Duodenal mucosa (tissue), 2 donors: ENCODE measurements at regions not wholly inside any gene's neighbourhood (a gene's known extent, or its start where the extent isn't known, plus 50 kb on each side); places are given as distances from the start of the nearest gene placed in this dataset.
"Not testable (repeated sequence)": the region's sequence is repeated elsewhere in the genome, so short reads cannot be mapped to it uniquely, and the experiment has no call there.

Experiments used
- H3K27ac ChIP-seq: one replicate; pipeline ENCODE4 v1.7.0; 2013; ENCODE audit warnings: low read depth, low read length
- H3K27me3 ChIP-seq, 2 donors: one replicate each; pipeline ENCODE4 v1.7.0; 2013; ENCODE audit warnings: low read length in 2 of 2, control low read depth in 1 of 2; ENCODE audit not compliant: insufficient read depth in 2 of 2, control insufficient read depth in 1 of 2
- H3K36me3 ChIP-seq, 2 donors: one replicate each; pipeline ENCODE4 v1.7.0; 2013; ENCODE audit warnings: low read length in 2 of 2, control low read depth in 1 of 2; ENCODE audit not compliant: insufficient read depth in 2 of 2, control insufficient read depth in 1 of 2
- H3K4me1 ChIP-seq, 2 donors: one replicate each; pipeline ENCODE4 v1.7.0; 2013; ENCODE audit warnings: low read length in 2 of 2, control low read depth in 1 of 2; ENCODE audit not compliant: insufficient read depth in 2 of 2, control insufficient read depth in 1 of 2
- H3K4me3 ChIP-seq, 2 donors: one replicate each; pipeline ENCODE4 v1.7.0; 2013; ENCODE audit warnings: low read length in 2 of 2, low read depth in 1 of 2
- H3K9ac ChIP-seq, 2 donors: one replicate each; pipeline ENCODE4 v1.7.0; 2013; ENCODE audit warnings: low read length in 2 of 2, low read depth in 1 of 2
- H3K9me3 ChIP-seq, 2 donors: one replicate each; pipeline ENCODE4 v1.7.0; 2013; ENCODE audit warnings: low read length in 2 of 2, control low read depth in 1 of 2; ENCODE audit not compliant: control insufficient read depth in 1 of 2

DNA sequence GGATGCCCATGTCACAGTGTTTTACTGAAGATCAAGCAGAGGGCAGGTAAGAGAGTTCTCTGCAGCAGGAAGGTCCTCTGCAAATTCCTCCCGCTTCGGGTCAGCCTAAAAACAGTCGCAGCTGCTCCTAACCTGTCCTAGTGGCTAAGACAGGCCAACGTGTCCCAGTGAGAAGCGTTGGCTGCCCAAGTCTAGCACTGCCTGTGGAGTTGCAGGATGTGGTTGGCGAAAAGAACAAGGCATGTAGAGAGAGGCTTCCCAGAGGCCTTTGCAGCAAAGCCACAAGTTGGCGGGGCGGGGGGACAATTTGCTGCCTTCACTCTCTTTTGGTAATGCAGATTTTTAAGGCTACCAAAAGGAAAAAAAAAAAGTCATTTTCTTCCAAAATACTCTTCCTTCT is 340.1 kb downstream of the BCL11B start:
- H3K27ac ChIP-seq, result no peak overlapping the region

DNA sequence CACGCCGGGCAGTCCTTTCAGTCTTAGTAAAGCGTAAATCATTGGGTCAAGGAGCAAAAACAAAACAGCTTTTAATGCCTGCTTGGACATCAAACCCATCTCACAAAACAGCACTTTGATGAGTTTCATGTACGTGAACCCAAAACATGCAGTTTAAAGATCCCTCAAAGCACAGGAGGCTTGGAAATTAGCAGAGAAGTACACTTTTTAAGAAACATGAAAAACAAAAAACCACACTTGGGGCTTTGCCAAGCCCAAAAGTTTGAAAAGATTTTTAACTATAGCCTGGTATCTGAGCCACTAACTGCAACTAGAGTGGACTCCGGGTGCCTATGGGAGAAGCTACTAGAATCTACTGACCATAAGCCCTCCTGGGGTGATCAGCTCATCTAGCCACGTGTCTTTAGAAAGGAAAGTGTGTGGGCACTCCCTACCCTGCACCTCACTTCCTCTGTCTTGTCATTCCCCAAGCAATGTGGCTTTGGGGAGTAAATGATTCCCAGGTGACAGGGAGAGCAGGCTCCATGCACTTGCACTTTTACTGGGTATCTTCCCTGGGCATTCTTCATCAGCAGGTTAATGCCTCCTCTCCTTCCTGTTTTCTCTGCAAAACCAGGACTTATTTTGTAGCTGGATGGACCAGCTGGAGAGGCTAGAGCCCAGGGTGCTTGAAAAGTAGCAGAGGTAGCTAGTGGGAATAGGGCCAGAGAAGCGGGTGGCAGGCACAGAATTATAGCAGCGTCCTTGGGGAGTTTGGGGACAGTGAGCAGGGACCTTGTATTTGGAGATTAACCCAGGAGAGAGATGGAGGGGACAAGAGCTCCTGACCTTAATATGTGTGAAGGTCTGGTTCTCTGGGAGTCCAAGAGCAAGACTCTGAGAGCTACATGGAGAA is 339.3 kb downstream of the BCL11B start:
- H3K9me3 ChIP-seq, result no peaks in the 10 kb centered on the region
- no peaks in the 10 kb centered on the region for H3K27me3 ChIP-seq
- H3K4me3 ChIP-seq, result no peak overlapping the region
- H3K36me3 ChIP-seq, result no peaks in the 10 kb centered on the region
- no peak overlapping the region for H3K27ac ChIP-seq
- H3K9ac ChIP-seq, result no peak overlapping the region
- no peaks in the 10 kb centered on the region for H3K4me1 ChIP-seq

More for the DNA sequence above, 340.1 kb downstream of the BCL11B start:
- no peaks in the 10 kb centered on the region for H3K27me3 ChIP-seq
- H3K4me1 ChIP-seq, result no peaks in the 10 kb centered on the region
- H3K36me3 ChIP-seq, result no peaks in the 10 kb centered on the region
- H3K4me3 ChIP-seq, result no peak overlapping the region
- H3K9me3 ChIP-seq, result no peaks in the 10 kb centered on the region
- no peak overlapping the region for H3K9ac ChIP-seq

DNA sequence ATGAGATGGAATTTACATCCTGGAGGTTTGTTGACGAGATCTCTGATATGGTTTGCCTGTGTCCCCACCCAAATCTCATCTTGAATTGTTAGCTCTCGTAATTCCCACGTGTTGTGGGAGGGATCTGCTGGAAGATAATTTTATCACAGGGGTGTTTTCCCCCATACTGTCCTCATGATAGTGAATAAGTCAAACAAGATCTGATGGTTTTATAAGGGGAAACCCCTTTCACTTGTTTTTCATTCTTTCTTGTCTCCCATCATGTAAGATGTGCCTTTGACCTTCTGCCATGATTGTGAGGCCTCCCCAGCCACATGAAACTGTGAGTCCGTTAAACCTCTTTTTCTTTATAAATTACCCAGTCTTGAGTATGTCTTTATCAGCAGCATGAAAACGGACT is 337.4 kb downstream of the BCL11B start:
- H3K4me1 ChIP-seq, H3K27me3 ChIP-seq, H3K9me3 ChIP-seq, H3K27ac ChIP-seq, H3K9ac ChIP-seq, H3K36me3 ChIP-seq, H3K4me3 ChIP-seq: not testable (repeated sequence)

DNA sequence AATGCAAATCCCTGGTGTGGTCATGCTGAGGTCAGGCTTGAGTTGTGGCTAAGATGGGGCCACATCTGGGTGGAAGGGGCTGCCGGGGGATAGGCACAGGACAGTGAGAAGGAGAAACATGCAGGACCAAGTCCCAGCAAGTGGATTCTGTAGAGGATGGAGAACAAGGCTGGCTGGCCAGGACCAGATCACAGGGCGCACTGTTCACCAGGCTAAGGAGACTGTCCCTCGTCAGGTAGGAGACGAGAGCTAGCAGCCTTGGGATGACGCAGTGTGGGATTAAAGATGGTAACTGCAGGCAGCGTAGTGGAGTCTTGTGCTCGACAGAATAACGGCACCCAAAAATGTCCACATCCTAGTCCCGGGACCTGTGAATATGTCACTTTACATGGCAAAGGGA is 336.1 kb downstream of the BCL11B start:
- H3K4me1 ChIP-seq, result no peaks in the 10 kb centered on the region
- no peaks in the 10 kb centered on the region for H3K36me3 ChIP-seq
- no peak overlapping the region for H3K4me3 ChIP-seq
- no peaks in the 10 kb centered on the region for H3K9me3 ChIP-seq
- no peaks in the 10 kb centered on the region for H3K27me3 ChIP-seq
- no peak overlapping the region for H3K9ac ChIP-seq
- no peak overlapping the region for H3K27ac ChIP-seq

DNA sequence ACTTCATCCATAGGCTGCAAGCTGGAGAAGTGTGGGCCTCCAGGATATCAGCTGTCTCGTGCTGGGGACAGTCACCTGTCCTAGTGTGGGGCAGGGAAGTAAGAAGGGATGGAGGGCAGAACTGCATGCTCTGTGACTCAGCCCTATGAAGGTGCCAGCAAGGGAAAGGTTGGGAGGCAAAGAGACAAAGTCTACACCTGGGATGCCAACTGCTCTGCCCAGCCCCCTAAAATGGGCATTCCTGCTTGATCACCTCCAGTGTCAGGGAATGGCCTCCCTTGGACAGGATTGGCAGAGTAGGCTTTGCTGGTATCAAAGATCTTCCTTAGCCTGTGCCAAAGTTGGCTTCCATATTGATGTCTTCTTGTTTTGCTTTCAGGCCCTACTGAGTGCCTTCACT is 335.0 kb downstream of the BCL11B start:
- Histone ChIP-seq H3K4me3 (no peak overlapping the region), H3K36me3 (no peaks in the 10 kb centered on the region), H3K4me1 (no peaks in the 10 kb centered on the region), H3K9ac (no peak overlapping the region), H3K9me3 (no peaks in the 10 kb centered on the region), H3K27me3 (no peaks in the 10 kb centered on the region), H3K27ac (no peak overlapping the region)

DNA sequence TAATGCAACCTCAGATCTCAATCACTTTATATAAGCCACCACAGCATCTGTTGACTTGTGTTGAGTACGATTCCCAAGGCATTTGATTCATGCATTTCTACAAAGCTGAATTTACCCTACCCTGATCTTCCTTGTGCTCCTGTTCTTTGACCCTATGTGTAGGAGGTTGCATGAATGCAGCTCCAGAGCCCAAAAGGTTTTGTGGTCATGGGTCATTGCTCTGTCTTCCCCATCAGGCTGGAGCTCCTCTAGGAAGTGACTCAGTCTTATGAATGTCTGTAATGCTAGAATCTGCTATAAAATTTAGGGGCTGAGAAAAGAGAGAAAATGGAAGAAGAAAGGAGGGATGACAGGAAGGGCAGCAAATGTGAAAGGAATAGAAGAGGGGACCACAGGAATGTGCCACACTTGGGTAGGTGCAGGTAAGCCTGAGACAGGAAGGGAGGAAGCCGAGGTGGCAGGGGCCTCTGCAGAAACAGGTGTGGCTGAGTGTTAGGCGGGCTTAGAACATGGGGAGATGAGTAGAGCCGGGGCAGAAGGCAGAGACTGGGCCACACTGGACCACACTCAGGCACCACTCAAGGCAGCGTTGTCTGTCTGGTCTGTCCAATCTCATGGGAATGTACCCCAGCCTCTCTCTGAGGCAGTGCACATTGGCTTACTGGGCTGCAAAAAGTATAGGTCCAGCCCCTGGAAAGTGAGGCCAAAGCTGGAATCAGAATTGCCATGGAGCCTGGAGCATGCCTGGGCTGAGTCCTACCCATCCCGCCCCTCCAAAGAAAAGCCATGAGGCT is 334.1 kb downstream of the BCL11B start:
- H3K27me3 ChIP-seq, result no peaks in the 10 kb centered on the region
- H3K9ac ChIP-seq, result no peak overlapping the region
- no peaks in the 10 kb centered on the region for H3K4me1 ChIP-seq
- H3K4me3 ChIP-seq, result no peak overlapping the region
- no peaks in the 10 kb centered on the region for H3K36me3 ChIP-seq
- no peak overlapping the region for H3K27ac ChIP-seq
- no peaks in the 10 kb centered on the region for H3K9me3 ChIP-seq

DNA sequence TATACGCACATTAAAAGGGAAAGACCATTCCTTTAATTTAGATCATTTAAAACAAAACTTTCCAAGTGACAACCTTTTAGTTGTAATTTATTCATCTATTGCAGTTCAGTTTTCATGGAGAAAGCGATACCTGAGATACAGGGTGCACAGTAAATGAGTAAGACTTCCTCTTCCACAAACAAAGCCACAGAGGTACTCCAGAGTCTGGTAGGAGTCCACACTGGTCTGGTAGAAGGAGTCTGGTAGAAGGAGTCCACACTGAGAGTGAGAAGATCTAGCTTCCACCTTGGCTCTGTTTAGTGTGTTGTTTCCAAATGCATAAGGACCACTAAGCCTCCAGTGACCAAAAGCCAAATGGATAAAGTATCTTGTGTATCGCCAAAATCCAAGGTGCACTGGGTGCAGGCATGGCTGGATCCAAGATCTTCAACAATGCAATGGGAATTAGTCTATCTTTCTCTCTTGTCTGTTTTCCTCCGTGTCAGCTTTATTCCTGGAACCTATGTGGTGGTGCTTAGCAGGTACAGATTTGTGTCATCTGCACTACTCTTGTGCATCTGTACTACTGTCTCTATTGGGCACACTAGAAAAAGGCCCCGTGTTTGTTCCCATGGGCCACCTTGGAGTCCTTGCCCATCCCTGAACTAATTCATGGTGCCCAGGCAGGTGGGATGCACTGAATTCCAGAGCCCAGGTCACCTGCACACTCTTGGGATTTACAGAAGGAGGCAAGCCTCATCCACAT is 331.1 kb downstream of the BCL11B start:
- no peaks in the 10 kb centered on the region for H3K27me3 ChIP-seq

DNA sequence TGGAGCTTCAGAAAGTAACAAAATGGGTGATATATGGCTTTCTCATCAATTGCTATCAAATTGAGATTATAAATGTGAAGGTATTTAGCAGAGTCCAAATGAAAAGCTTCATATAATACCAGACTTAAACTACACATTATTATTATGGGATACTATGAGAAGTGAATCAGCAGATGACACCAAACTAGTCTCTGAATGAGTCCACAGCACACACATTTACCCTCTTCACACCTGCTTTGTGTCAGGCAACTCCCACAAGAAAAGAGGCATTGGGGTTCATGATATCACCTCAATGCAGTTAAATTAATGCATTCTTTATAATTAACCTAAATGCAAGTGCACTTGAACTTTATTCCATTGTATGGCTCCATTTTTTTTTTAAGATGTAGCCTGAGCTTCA is 330.5 kb downstream of the BCL11B start:
- Histone ChIP-seq H3K9me3 (no peaks in the 10 kb centered on the region), H3K27me3 (no peaks in the 10 kb centered on the region), H3K4me1 (no peaks in the 10 kb centered on the region), H3K36me3 (no peaks in the 10 kb centered on the region), H3K9ac (no peak overlapping the region), H3K27ac (no peak overlapping the region), H3K4me3 (no peak overlapping the region)

More for the DNA sequence above, 331.1 kb downstream of the BCL11B start:
- Histone ChIP-seq H3K27ac (no peak overlapping the region), H3K36me3 (no peaks in the 10 kb centered on the region), H3K9ac (no peak overlapping the region), H3K4me3 (no peak overlapping the region), H3K9me3 (no peaks in the 10 kb centered on the region), H3K4me1 (no peaks in the 10 kb centered on the region)

DNA sequence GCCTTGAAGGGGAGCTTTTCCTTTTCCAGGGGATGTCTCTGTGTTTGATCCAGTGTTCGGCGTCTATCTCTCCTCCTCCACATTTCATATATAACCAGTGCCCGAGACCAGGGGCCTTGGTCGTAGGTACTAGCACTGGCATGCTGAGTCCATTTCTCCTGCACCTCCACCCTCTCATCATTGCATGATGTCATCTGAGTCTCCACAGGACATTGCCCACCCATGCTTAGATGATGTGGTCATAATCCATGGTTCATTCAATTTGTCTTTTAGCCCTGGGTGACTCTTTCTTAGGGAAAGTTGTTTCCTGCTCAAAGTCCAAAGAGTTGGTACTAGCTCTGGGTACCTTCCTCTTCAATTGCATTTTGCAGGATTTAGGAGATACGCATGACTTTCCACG is 328.1 kb downstream of the BCL11B start:
- Histone ChIP-seq H3K4me1 (peaks cover 0 to 4% of the 10 kb centered on the region in 2 donors), H3K27me3 (no peaks in the 10 kb centered on the region), H3K9me3 (no peaks in the 10 kb centered on the region), H3K4me3 (no peak overlapping the region), H3K27ac (no peak overlapping the region), H3K9ac (no peak overlapping the region), H3K36me3 (no peaks in the 10 kb centered on the region)

DNA sequence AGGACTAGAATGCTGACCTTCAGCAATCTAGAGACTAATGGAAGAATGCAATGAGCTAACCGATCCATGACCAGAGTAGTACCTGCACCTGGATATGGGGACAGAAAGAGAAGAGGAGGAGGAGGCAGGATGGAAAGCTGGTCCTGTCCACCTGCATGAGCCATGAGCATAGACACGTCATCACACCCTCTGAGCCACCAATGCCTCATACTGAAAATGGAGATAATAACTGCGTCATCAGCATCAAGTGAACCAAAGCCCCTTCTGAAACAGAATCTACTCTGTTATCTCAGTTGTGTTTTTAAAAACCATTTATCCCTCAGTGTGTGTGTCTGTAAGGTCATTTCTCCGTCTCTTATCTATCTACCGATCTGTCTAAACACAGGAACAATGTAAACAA is 327.0 kb downstream of the BCL11B start:
- Histone ChIP-seq H3K9me3 (no peaks in the 10 kb centered on the region), H3K27me3 (no peaks in the 10 kb centered on the region), H3K9ac (no peak overlapping the region), H3K4me3 (no peak overlapping the region), H3K4me1 (peaks cover 0 to 4% of the 10 kb centered on the region in 2 donors), H3K27ac (no peak overlapping the region), H3K36me3 (no peaks in the 10 kb centered on the region)
